H1 (cell line): ENCODE measurements at regions not wholly inside any gene's neighbourhood (a gene's known extent, or its start where the extent isn't known, plus 50 kb on each side); places are given as distances from the start of the nearest gene placed in this dataset.
"Not testable (repeated sequence)": the region's sequence is repeated elsewhere in the genome, so short reads cannot be mapped to it uniquely, and the experiment has no call there.

Experiments
- CTCF ChIA-PET: fragments of 300-600 bp; sonication (Branson Sonifier 250); formaldehyde crosslinking; loops from one replicate; lab custom pipeline; 2021; ENCODE audit not compliant: partially characterized antibody; lab: Charles Lee
- POLR2A ChIA-PET: fragments of 300-600 bp; sonication (Branson Sonifier 250); formaldehyde crosslinking; loops from one replicate; lab custom pipeline; 2021; ENCODE audit warnings: inconsistent platforms; ENCODE audit not compliant: partially characterized antibody; lab: Charles Lee
- DNase-seq, 2 experiments: peaks; one replicate each; pipeline versions ENCODE4 v3.0.0 to v3.0.0-alpha.2; 2010 to 2022; ENCODE audit warnings: low spot score in 2 of 2, low read depth in 1 of 2, mixed read lengths in 1 of 2
- FAIRE-seq: peaks from 2 replicates; lab custom pipeline; 2011; peaks lifted over from hg19 to GRCh38; lab: Jason Lieb, UNC
- H2AFZ ChIP-seq: 2 replicates; pipeline ENCODE4 v1.8.1; 2012; ENCODE audit warnings: low read length, inconsistent platforms
- H2AK5ac ChIP-seq: 2 replicates; pipeline ENCODE4 v1.6.1; 2013; ENCODE audit warnings: low read depth, low read length
- H2BK120ac ChIP-seq: replicated peaks from 2 replicates; pipeline ENCODE3; 2013; ENCODE audit warnings: low read depth, low read length, inconsistent platforms
- H2BK12ac ChIP-seq: 2 replicates; pipeline ENCODE4 v1.6.1; 2013; ENCODE audit warnings: low read depth, low read length
- H2BK15ac ChIP-seq: 2 replicates; pipeline ENCODE4 v1.6.1; 2013; ENCODE audit warnings: low read length
- H2BK20ac ChIP-seq: 2 replicates; pipeline ENCODE4 v1.6.1; 2013; ENCODE audit warnings: low read length
- H2BK5ac ChIP-seq: 2 replicates; pipeline ENCODE4 v1.6.1; 2013; ENCODE audit warnings: low read depth, low read length
- H3K14ac ChIP-seq: 2 replicates; pipeline ENCODE4 v1.6.1; 2013; ENCODE audit warnings: inconsistent platforms; ENCODE audit not compliant: insufficient read length
- H3K18ac ChIP-seq: 2 replicates; pipeline ENCODE4 v1.6.1; 2013; ENCODE audit warnings: low read length; ENCODE audit errors: extremely low read depth
- H3K23ac ChIP-seq: 2 replicates; pipeline ENCODE4 v1.6.1; 2013; ENCODE audit warnings: inconsistent platforms; ENCODE audit not compliant: insufficient read length
- H3K23me2 ChIP-seq: 2 replicates; pipeline ENCODE4 v1.6.1; 2013; ENCODE audit warnings: low read depth, low read length
- H3K27ac ChIP-seq: 2 replicates; pipeline ENCODE4 v1.6.1; 2011; ENCODE audit warnings: low read depth, low read length, inconsistent platforms
- H3K27me3 ChIP-seq, 4 experiments: replicated peaks in 1 of 4; 1 replicate in 1 of 4; 2 replicates in 3 of 4; pipeline versions ENCODE4 v1.6.1 to v1.8.1; 2011 to 2013; ENCODE audit warnings: low read length in 3 of 4, mild to moderate bottlenecking in 3 of 4, inconsistent platforms in 2 of 4, mixed read lengths in 2 of 4, moderate library complexity in 1 of 4; ENCODE audit not compliant: control insufficient read depth in 3 of 4, insufficient read depth in 3 of 4; ENCODE audit errors: extremely low read depth in 1 of 4
- H3K36me3 ChIP-seq, 4 experiments: 2 replicates each; pipeline versions ENCODE4 v1.6.1 to v1.8.1; 2011 to 2013; ENCODE audit warnings: mild to moderate bottlenecking in 4 of 4, low read length in 3 of 4, moderate library complexity in 2 of 4, control low read depth in 1 of 4, inconsistent platforms in 1 of 4; ENCODE audit not compliant: insufficient read depth in 4 of 4, control insufficient read depth in 2 of 4
- H3K4ac ChIP-seq: replicated peaks from 2 replicates; pipeline ENCODE3; 2013; ENCODE audit warnings: low read length, low read depth, mixed read lengths, inconsistent platforms; ENCODE audit not compliant: insufficient read length
- H3K4me1 ChIP-seq, 4 experiments: replicated peaks in 1 of 4; 1 replicate in 1 of 4; 2 replicates in 3 of 4; pipeline versions ENCODE4 v1.6.1 to v1.8.1; 2011 to 2013; ENCODE audit warnings: low read length in 3 of 4, inconsistent platforms in 2 of 4, mixed read lengths in 1 of 4; ENCODE audit not compliant: insufficient read depth in 4 of 4, control insufficient read depth in 3 of 4
- H3K4me2 ChIP-seq, 2 experiments: 2 replicates each; pipeline versions ENCODE4 v1.6.1 to v1.8.1; 2011 to 2013; ENCODE audit warnings: low read depth in 2 of 2, low read length in 2 of 2, control low read depth in 1 of 2, inconsistent platforms in 1 of 2, mild to moderate bottlenecking in 1 of 2; ENCODE audit not compliant: insufficient read depth in 1 of 2
- H3K4me3 ChIP-seq, 4 experiments: fragments of 200-600, 300-600 bp in 1 of 4; sonication (generic), shearing (Covaris generic), sonication (Bioruptor Twin) in 1 of 4; 2 replicates each; pipeline versions ENCODE4 v1.5.1 to v1.8.1; 2011 to 2016; ENCODE audit warnings: low read length in 4 of 4, low read depth in 3 of 4, control low read depth in 2 of 4, inconsistent platforms in 2 of 4, mild to moderate bottlenecking in 2 of 4, mixed read lengths in 1 of 4, moderate library complexity in 1 of 4; ENCODE audit not compliant: insufficient read depth in 2 of 4; ENCODE audit errors: extremely low read depth in 1 of 4
- H3K56ac ChIP-seq: replicated peaks from 2 replicates; pipeline ENCODE3; 2013; ENCODE audit warnings: low read depth, mild to moderate bottlenecking, mixed read lengths, low read length, inconsistent platforms; ENCODE audit not compliant: insufficient read length
- H3K79me1 ChIP-seq: 2 replicates; pipeline ENCODE4 v1.6.1; 2013; ENCODE audit warnings: low read depth, low read length, control low read depth
- H3K79me2 ChIP-seq, 2 experiments: 2 replicates each; pipeline versions ENCODE4 v1.6.1 to v1.8.1; 2012 to 2013; ENCODE audit warnings: low read length in 2 of 2, mild to moderate bottlenecking in 2 of 2, inconsistent platforms in 1 of 2; ENCODE audit not compliant: insufficient read depth in 2 of 2, control insufficient read depth in 1 of 2
- H3K9ac ChIP-seq, 4 experiments: replicated peaks in 1 of 4; 1 replicate in 1 of 4; 2 replicates in 3 of 4; pipeline versions ENCODE4 v1.6.1 to v1.8.1; 2011 to 2013; ENCODE audit warnings: low read depth in 3 of 4, low read length in 3 of 4, control low read depth in 2 of 4, mild to moderate bottlenecking in 2 of 4, moderate library complexity in 2 of 4, inconsistent platforms in 1 of 4; ENCODE audit errors: extremely low read depth in 1 of 4
- H3K9me3 ChIP-seq, 2 experiments: 2 replicates each; pipeline versions ENCODE4 v1.6.1 to v1.8.1; 2012 to 2013; ENCODE audit warnings: mild to moderate bottlenecking in 2 of 2, moderate library complexity in 2 of 2, control low read depth in 1 of 2, inconsistent platforms in 1 of 2, low read depth in 1 of 2, low read length in 1 of 2, mixed read lengths in 1 of 2; ENCODE audit not compliant: insufficient read depth in 2 of 2
- H4K20me1 ChIP-seq, 2 experiments: replicated peaks in 1 of 2; 2 replicates each; pipeline versions ENCODE3 to v1.8.1; 2011 to 2013; ENCODE audit warnings: inconsistent platforms in 2 of 2, low read length in 2 of 2, mild to moderate bottlenecking in 1 of 2; ENCODE audit not compliant: insufficient read depth in 2 of 2, control insufficient read depth in 1 of 2
- H4K5ac ChIP-seq: 2 replicates; pipeline ENCODE4 v1.6.1; 2013; ENCODE audit warnings: low read length, low read depth, mixed read lengths, inconsistent platforms; ENCODE audit not compliant: insufficient read length
- H4K8ac ChIP-seq: 2 replicates; pipeline ENCODE4 v1.8.0; 2013; ENCODE audit warnings: mild to moderate bottlenecking, moderate library complexity, low read length, inconsistent platforms; ENCODE audit not compliant: insufficient read depth; ENCODE audit errors: extremely low read depth
- H4K91ac ChIP-seq: replicated peaks from 2 replicates; pipeline ENCODE3; 2013; ENCODE audit warnings: low read length, mixed read lengths, inconsistent platforms; ENCODE audit not compliant: insufficient read length
- EZH2 ChIP-seq: fragments of 200-600 bp; sonication (generic); IDR thresholded peaks from 2 replicates; pipeline ENCODE4 v1.7.1; 2012; ENCODE audit warnings: low read depth, mild to moderate bottlenecking, moderate library complexity, low read length, inconsistent platforms; ENCODE audit not compliant: severe bottlenecking
- SIN3A ChIP-seq, 2 experiments: IDR thresholded peaks in 1 of 2; conservative IDR thresholded peaks in 1 of 2; 2 replicates each; pipeline ENCODE4 v1.6.1; 2011 to 2012; ENCODE audit warnings: low read length in 2 of 2, improper control_type of control experiment in 1 of 2, low read depth in 1 of 2, mild to moderate bottlenecking in 1 of 2

GRCh38 chr5:118068886-118069285 lies 919.5 kb downstream of the DTWD2 start:
- POLR2A ChIA-PET = no interaction called here
- H3K79me2 ChIP-seq = no peaks in the 10 kb centered on the region
- no peak for FAIRE-seq

DNA sequence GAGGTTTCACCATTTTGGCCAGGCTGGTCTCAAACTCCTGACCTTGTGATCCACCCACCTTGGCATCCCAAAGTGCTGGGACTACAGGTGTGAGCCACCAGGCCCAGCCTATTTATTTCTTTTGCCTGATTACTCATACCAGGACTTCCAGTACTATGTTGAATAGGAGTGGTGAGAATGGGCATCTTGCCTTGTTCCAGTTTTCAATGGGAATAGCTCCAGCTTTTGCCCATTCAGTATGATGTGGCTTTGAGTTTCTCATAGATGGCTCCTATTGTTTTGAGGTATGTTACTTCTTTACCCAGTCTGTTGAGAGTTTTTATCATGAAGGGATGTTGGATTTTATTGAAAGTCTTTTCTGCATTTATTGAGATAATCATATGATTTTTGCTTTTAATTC lies 924.5 kb downstream of the DTWD2 start:
- POLR2A ChIA-PET, DNase-seq, H4K8ac ChIP-seq, H4K5ac ChIP-seq, H3K27me3 ChIP-seq, H3K9me3 ChIP-seq, CTCF ChIA-PET, H2AK5ac ChIP-seq, H3K4me2 ChIP-seq, H3K9ac ChIP-seq, H3K23me2 ChIP-seq, H2BK5ac ChIP-seq, H3K14ac ChIP-seq, H2AFZ ChIP-seq, H3K4me1 ChIP-seq, H3K56ac ChIP-seq, H2BK15ac ChIP-seq, H3K4me3 ChIP-seq, H2BK20ac ChIP-seq, H3K36me3 ChIP-seq, H3K79me2 ChIP-seq, H2BK12ac ChIP-seq, H4K91ac ChIP-seq, H3K27ac ChIP-seq, H3K79me1 ChIP-seq, H3K18ac ChIP-seq, FAIRE-seq, H3K4ac ChIP-seq, H2BK120ac ChIP-seq, H3K23ac ChIP-seq, H4K20me1 ChIP-seq: not testable (repeated sequence)

More at GRCh38 chr5:118068886-118069285, 919.5 kb downstream of the DTWD2 start:
- H2BK120ac ChIP-seq = no peak overlapping the region
- no peaks in the 10 kb centered on the region for H4K20me1 ChIP-seq
- no peak overlapping the region for H3K14ac ChIP-seq
- no peak overlapping the region for H2BK15ac ChIP-seq
- H3K79me1 ChIP-seq = no peaks in the 10 kb centered on the region
- H3K23ac ChIP-seq = no peak overlapping the region
- H3K9me3 ChIP-seq = no peaks in the 10 kb centered on the region
- no peak overlapping the region for H4K8ac ChIP-seq
- H4K5ac ChIP-seq = no peak overlapping the region
- H3K23me2 ChIP-seq = no peaks in the 10 kb centered on the region
- H3K9ac ChIP-seq = no peak overlapping the region
- H3K18ac ChIP-seq = no peak overlapping the region
- no peak overlapping the region for H3K56ac ChIP-seq
- no peak overlapping the region for H3K4ac ChIP-seq
- H2BK20ac ChIP-seq = no peak overlapping the region
- H3K4me1 ChIP-seq = no peaks in the 10 kb centered on the region
- H3K4me2 ChIP-seq = no peak overlapping the region
- no peak overlapping the region for H2BK5ac ChIP-seq
- peaks cover 0 to 2% (median 0%) of the 10 kb centered on the region in 4 experiments; a peak in 1 of 7 replicates for H3K27me3 ChIP-seq
- TF ChIP-seq EZH2 (no peak), SIN3A (conservative IDR thresholded peaks at IDR 0.05 in 1 of 2, IDR thresholded peaks at IDR 0.05 in 1 of 2; ENCODE audit: low read depth in 1 of 2, low read length in 2 of 2) (no peak)
- H2BK12ac ChIP-seq = no peak overlapping the region
- no peak overlapping the region for H3K27ac ChIP-seq
- no peak for DNase-seq
- H4K91ac ChIP-seq = no peak overlapping the region
- no peak overlapping the region for H3K4me3 ChIP-seq
- no peaks in the 10 kb centered on the region for H3K36me3 ChIP-seq
- H2AK5ac ChIP-seq = no peak overlapping the region
- no peak overlapping the region for H2AFZ ChIP-seq
- CTCF ChIA-PET = interaction anchor here (1.8 kb wide), 1 partner anchor 542 kb away, joined by 8 read pairs; no protein-coding TSS in a partner anchor
